ENCODE measurements at regions not wholly inside any gene's neighbourhood (a gene's known extent, or its start where the extent isn't known, plus 50 kb on each side); places are given as distances from the start of the nearest gene placed in this dataset.

DNA sequence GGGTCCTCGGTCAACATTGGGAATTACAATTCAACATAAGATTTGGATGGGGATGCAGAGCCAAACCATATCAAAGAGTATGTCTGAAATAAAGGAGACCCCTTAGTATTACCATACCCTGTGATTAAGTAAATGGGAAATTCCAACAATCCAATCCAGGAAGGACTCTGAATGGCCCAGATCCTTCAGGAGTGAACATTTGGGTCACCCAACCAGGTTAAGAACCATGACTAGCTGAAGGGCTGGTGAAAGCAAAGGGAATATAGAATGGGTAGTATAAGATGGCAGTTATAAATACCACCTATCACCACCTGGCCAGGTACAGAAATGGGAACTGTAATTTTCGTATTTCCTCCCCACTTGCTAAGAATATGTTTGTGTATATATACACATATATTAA is 114.4 kb upstream of the CCDC196 start:
- DNase-seq (ENCODE audit: low read depth) = no peak
- TF ChIP-seq, protein P1, sequence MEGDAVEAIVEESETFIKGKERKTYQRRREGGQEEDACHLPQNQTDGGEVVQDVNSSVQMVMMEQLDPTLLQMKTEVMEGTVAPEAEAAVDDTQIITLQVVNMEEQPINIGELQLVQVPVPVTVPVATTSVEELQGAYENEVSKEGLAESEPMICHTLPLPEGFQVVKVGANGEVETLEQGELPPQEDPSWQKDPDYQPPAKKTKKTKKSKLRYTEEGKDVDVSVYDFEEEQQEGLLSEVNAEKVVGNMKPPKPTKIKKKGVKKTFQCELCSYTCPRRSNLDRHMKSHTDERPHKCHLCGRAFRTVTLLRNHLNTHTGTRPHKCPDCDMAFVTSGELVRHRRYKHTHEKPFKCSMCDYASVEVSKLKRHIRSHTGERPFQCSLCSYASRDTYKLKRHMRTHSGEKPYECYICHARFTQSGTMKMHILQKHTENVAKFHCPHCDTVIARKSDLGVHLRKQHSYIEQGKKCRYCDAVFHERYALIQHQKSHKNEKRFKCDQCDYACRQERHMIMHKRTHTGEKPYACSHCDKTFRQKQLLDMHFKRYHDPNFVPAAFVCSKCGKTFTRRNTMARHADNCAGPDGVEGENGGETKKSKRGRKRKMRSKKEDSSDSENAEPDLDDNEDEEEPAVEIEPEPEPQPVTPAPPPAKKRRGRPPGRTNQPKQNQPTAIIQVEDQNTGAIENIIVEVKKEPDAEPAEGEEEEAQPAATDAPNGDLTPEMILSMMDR (IDR thresholded peaks at IDR 0.05; ENCODE audit: insufficient read depth, low read depth, low read length, missing control alignments) = no peak
- H3K4me3 ChIP-seq (ENCODE audit: low read length) = no peak overlapping the region

DNA sequence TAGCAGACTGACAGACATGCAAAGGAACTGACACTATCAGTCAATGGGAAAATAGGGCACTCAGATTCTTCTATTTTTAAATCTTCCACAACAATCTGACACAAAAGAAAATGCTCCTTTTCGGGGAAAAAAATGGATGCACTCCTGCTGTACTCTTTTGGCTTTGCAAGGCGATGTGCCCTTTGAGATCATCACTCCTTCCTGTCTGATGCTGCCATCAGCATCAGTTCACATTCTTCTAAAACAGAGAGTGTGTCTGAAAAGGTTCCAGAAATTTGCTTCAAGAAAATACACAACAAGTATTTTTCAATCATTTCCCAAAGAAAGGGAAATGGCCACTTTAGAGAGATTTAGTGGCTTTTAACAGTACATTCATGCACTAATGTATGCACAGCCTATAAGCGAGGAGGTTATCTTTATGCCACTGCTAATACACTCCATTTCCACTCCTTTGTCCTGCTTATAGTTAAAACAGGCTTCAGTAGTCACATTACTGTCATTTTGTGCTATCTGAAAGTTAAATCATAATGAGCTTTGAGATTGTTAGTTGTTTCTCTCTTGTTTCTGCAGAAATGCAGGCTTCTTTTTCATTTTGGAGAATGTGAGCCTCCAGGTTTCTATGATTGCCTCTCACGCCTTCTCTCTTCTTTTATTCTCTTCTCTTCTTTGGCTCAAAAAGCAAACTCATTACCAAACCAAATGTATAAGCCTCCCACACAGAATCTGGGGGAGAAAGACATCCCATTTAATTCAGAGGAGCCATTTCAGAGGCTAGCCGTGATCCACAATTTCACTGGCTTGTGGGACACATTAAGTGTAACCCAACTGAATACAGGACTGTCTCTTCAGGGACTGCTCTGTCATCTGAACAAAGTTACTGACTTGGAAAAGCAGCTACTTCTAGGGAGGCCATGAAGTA is 110.9 kb upstream of the CCDC196 start:
- TF ChIP-seq, protein P1 (IDR thresholded peaks at IDR 0.05; ENCODE audit: insufficient read depth, low read depth, low read length, missing control alignments) = no peak
- no peak for DNase-seq (ENCODE audit: low read depth)
- no peak overlapping the region for H3K4me3 ChIP-seq (ENCODE audit: low read length)

DNA sequence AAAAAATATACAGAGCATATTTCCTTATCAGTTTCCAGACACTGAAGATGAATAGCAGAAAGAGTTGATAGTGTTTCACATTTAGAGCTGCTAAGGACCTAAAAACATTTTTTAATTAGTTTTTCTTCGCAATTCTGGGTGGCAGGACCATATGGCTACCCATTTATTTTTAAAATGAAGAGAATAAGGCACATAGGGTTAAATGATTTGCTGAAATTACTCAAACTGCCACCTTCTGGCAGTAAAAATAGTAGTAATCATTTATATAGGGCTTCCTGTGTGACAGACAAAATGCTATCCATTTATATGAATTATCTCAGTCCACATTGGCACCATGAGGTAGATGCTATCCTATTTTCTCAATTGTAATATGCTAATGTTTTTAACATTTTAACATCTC is 108.6 kb upstream of the CCDC196 start:
- DNase-seq (ENCODE audit: low read depth) = no peak
- TF ChIP-seq, protein P1 (IDR thresholded peaks at IDR 0.05; ENCODE audit: insufficient read depth, low read depth, low read length, missing control alignments) = no peak
- no peak overlapping the region for H3K4me3 ChIP-seq (ENCODE audit: low read length)

DNA sequence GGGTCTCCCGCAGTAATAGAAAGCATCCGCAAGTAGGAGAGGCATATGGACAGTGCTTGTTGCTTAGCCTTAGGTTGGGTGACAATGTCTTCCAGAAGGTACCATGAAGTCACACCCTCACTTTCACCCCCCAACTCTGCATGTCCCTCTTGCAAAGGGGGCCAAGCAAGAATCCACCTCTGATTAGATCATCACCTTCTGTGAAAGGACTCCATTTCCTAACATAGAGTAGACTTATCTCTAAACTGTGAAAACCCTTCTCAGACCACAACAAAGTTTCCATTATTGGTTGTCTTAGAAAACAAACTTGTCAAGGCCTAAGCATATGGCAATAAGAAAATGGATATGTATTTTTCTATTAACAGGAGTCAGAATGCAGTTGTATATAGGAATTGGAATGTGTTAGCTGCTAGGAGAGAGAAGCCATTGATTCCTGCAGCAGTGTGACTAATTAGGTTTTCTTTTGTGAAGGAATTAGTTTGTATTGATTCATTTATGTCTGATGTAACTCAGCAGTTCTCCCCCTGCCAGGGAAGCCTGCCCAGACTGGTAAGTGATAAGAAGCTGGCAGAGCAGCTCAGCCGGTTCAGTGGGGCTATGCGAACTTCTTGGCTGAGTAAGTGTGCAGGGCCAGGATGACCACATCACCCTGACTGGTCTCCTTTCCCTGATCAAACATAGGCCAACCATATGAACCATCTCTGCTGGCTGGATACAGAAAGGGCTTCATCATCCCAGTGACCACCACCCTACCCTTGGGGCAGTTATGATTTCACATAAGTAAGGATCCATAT is 107.3 kb upstream of the CCDC196 start:
- TF ChIP-seq, protein P1 (IDR thresholded peaks at IDR 0.05; ENCODE audit: insufficient read depth, low read depth, low read length, missing control alignments) = no peak
- no peak overlapping the region for H3K4me3 ChIP-seq (ENCODE audit: low read length)
- peak; percentile 100 for DNase-seq (ENCODE audit: low read depth)

DNA sequence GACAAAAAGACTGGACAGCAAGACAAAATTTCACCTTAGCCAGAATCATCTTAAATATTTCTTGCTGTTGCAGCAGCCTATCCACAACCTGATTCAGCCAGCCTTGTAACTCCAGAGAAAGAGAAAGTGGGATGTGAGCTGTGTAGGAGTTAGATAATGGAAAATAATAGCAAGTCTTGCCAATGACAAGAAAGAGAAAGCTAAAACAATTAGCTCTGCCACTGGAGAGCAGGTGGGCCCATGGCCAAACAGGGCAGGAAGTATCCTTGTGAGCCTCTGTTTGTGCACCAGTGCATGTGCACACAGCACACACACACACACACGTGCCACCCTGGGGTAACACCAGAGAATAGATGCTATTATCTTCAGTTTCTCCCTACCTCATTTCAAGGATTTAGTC is 106.0 kb upstream of the CCDC196 start:
- no peak overlapping the region for H3K4me3 ChIP-seq (ENCODE audit: low read length)
- TF ChIP-seq, protein P1 (IDR thresholded peaks at IDR 0.05; ENCODE audit: insufficient read depth, low read depth, low read length, missing control alignments) = no peak
- DNase-seq (ENCODE audit: low read depth) = no peak

DNA sequence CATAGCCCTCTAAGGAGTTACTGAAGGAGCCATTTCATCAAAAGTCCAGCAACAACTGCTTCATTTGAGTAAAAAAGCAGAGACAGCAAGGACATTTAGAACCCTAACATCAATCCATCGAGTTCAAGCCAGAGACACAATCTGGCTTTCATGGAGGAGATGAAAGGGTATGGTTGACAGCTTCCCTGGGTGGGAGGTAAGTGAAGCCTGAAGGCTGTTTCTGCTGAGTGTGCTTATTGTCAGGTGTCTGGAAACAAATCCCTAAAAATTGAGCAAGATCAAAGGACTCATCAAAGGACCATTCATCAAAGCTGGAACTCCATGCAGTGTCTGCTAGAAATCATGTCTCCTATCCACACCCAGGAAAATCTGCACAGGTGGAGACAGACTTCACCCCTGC is 104.4 kb upstream of the CCDC196 start:
- H3K4me3 ChIP-seq (ENCODE audit: low read length) = no peak overlapping the region
- no peak for DNase-seq (ENCODE audit: low read depth)
- TF ChIP-seq, protein P1 (IDR thresholded peaks at IDR 0.05; ENCODE audit: insufficient read depth, low read depth, low read length, missing control alignments) = no peak

Data from epithelial cell of esophagus (primary cell).